ENCODE measurements at regions not wholly inside any gene's neighbourhood (a gene's known extent, or its start where the extent isn't known, plus 50 kb on each side); places are given as distances from the start of the nearest gene placed in this dataset. TPM values are rescaled to one million over a fixed set of nuclear protein-coding genes. Genes with fewer than 3 reads are reported as not detected.

DNA sequence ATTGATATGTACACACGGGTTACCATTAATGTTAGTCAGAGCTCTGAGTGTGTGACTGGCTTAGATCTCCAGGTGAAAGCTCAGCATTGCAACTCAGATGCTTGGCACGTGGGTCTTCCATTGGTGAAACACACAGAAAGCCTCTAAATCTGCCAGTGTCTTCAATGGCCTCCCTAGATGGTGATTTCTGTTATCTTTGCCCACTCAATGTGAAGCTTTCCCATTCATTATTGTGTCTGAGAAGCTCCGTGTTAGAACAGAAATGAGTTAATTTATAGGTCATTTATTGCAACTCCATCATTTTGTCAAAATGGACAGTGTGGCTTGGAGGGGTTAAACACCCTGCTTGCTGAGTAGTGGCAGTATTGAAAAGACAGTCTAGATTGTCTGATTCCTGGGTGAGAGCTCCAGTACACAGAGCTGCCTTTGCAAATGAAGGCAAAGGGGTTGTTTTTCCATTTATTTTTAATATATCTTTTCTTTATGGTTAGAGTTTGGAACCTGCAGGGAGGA, 64.7 kb upstream of the GCFC2 start:
- Histone ChIP-seq H4K20me1 (ENCODE audit: insufficient read depth) (no peaks in the 10 kb centered on the region), H3K4me3 (no peak overlapping the region), H3K4me1 (ENCODE audit: insufficient read depth) (no peaks in the 10 kb centered on the region), H3K79me2 (ENCODE audit: insufficient read depth) (no peaks in the 10 kb centered on the region), H3K36me3 (ENCODE audit: low read depth) (no peaks in the 10 kb centered on the region), H3K4me2 (ENCODE audit: unreplicated experiment) (no peak overlapping the region), H3K9me2 (ENCODE audit: insufficient read depth) (no peaks in the 10 kb centered on the region), H3K27me3 (replicated peaks; ENCODE audit: insufficient read depth) (no peaks in the 10 kb centered on the region), H3K27ac (no peak overlapping the region), H2AFZ (no peak overlapping the region), H3F3A (ENCODE audit: insufficient read depth) (no peaks in the 10 kb centered on the region), H3K9ac (no peak overlapping the region), H3K9me3 (ENCODE audit: low read depth) (no peaks in the 10 kb centered on the region)
- TF ChIP-seq EZH2phosphoT487 (IDR thresholded peaks at IDR 0.05; ENCODE audit: insufficient read depth, low read depth): no peak
- TF ChIP-seq EZH2 (IDR thresholded peaks at IDR 0.05; ENCODE audit: insufficient read depth, poor library complexity, severe bottlenecking): no peak
- in situ Hi-C loops (cut with MboI): loop anchor here (25.0 kb wide), 1 partner anchor 812 kb away; no protein-coding TSS in a partner anchor
- no peak for DNase-seq
- 0 to 2% methylated on average over 3 of the region's 3 CpGs for WGBS, 2 experiments (ENCODE audit: low coverage in 1 of 2, low lambda C conversion rate in 2 of 2, missing lambda C conversion rate in 2 of 2)

- Histone ChIP-seq H3K79me2 (ENCODE audit: insufficient read depth) (no peaks in the 10 kb centered on the region), H3K27me3 (replicated peaks; ENCODE audit: insufficient read depth) (no peaks in the 10 kb centered on the region), H3K4me2 (ENCODE audit: unreplicated experiment) (no peak overlapping the region), H3K4me3 (no peak overlapping the region), H3K9ac (no peak overlapping the region), H2AFZ (no peak overlapping the region), H3K9me3 (ENCODE audit: low read depth) (no peaks in the 10 kb centered on the region), H4K20me1 (ENCODE audit: insufficient read depth) (no peaks in the 10 kb centered on the region), H3F3A (ENCODE audit: insufficient read depth) (no peaks in the 10 kb centered on the region), H3K27ac (no peak overlapping the region), H3K9me2 (ENCODE audit: insufficient read depth) (no peaks in the 10 kb centered on the region), H3K36me3 (ENCODE audit: low read depth) (no peaks in the 10 kb centered on the region), H3K4me1 (ENCODE audit: insufficient read depth) (no peaks in the 10 kb centered on the region)
- TF ChIP-seq EZH2phosphoT487 (IDR thresholded peaks at IDR 0.05; ENCODE audit: insufficient read depth, low read depth): no peak
- no peak for TF ChIP-seq EZH2 (IDR thresholded peaks at IDR 0.05; ENCODE audit: insufficient read depth, poor library complexity, severe bottlenecking)
- WGBS, 2 experiments (ENCODE audit: low coverage in 1 of 2, low lambda C conversion rate in 2 of 2, missing lambda C conversion rate in 2 of 2): 27 to 37% methylated on average over 5 of the region's 5 CpGs
- no peak for DNase-seq
- in situ Hi-C loops (cut with MboI): no loop called here
Observed at GRCh38 chr2:75772908-75773630, 62.4 kb upstream of the GCFC2 start.

- 0% methylated on average over 1 of the region's 1 CpG for WGBS, 2 experiments (ENCODE audit: low coverage in 1 of 2, low lambda C conversion rate in 2 of 2, missing lambda C conversion rate in 2 of 2)
- H3K4me2 ChIP-seq (ENCODE audit: unreplicated experiment): no peak overlapping the region
- no peaks in the 10 kb centered on the region for H3F3A ChIP-seq (ENCODE audit: insufficient read depth)
- in situ Hi-C loops (cut with MboI): no loop called here
- DNase-seq: no peak
- H3K9me2 ChIP-seq (ENCODE audit: insufficient read depth): no peaks in the 10 kb centered on the region
- no peaks in the 10 kb centered on the region for H3K79me2 ChIP-seq (ENCODE audit: insufficient read depth)
- H3K9ac ChIP-seq: no peak overlapping the region
- H2AFZ ChIP-seq: no peak overlapping the region
- H3K9me3 ChIP-seq (ENCODE audit: low read depth): no peaks in the 10 kb centered on the region
- H3K4me1 ChIP-seq (ENCODE audit: insufficient read depth): no peaks in the 10 kb centered on the region
- peaks cover 6% of the 10 kb centered on the region; the same call in 1 of the 2 replicates for H3K27me3 ChIP-seq (replicated peaks; ENCODE audit: insufficient read depth)
- no peaks in the 10 kb centered on the region for H3K36me3 ChIP-seq (ENCODE audit: low read depth)
- H4K20me1 ChIP-seq (ENCODE audit: insufficient read depth): no peaks in the 10 kb centered on the region
- TF ChIP-seq EZH2 (IDR thresholded peaks at IDR 0.05; ENCODE audit: insufficient read depth, poor library complexity, severe bottlenecking): no peak
- TF ChIP-seq EZH2phosphoT487 (IDR thresholded peaks at IDR 0.05; ENCODE audit: insufficient read depth, low read depth): no peak
- H3K27ac ChIP-seq: no peak overlapping the region
- no peak overlapping the region for H3K4me3 ChIP-seq
Observed at GRCh38 chr2:75765798-75766197, 55.1 kb upstream of the GCFC2 start.

- Histone ChIP-seq H3K4me3 (no peak overlapping the region), H3K4me2 (ENCODE audit: unreplicated experiment) (no peak overlapping the region), H3K79me2 (ENCODE audit: insufficient read depth) (no peaks in the 10 kb centered on the region), H3F3A (ENCODE audit: insufficient read depth) (no peaks in the 10 kb centered on the region), H3K36me3 (ENCODE audit: low read depth) (no peaks in the 10 kb centered on the region), H3K4me1 (ENCODE audit: insufficient read depth) (no peaks in the 10 kb centered on the region), H3K9me2 (ENCODE audit: insufficient read depth) (no peaks in the 10 kb centered on the region), H3K9ac (no peak overlapping the region), H3K27me3 (replicated peaks; ENCODE audit: insufficient read depth) (peaks cover 6% of the 10 kb centered on the region; the same call in 1 of the 2 replicates), H3K27ac (no peak overlapping the region), H2AFZ (no peak overlapping the region), H4K20me1 (ENCODE audit: insufficient read depth) (no peaks in the 10 kb centered on the region), H3K9me3 (ENCODE audit: low read depth) (no peaks in the 10 kb centered on the region)
- in situ Hi-C loops (cut with MboI): no loop called here
- WGBS, 2 experiments (ENCODE audit: low coverage in 1 of 2, low lambda C conversion rate in 2 of 2, missing lambda C conversion rate in 2 of 2): 22 to 32% methylated on average over 3 of the region's 3 CpGs
- no peak for TF ChIP-seq EZH2phosphoT487 (IDR thresholded peaks at IDR 0.05; ENCODE audit: insufficient read depth, low read depth)
- no peak for TF ChIP-seq EZH2 (IDR thresholded peaks at IDR 0.05; ENCODE audit: insufficient read depth, poor library complexity, severe bottlenecking)
- DNase-seq: no peak
Observed at GRCh38 chr2:75764611-75765010, 53.9 kb upstream of the GCFC2 start.

Small RNAs in the stretch of these regions (small RNA-seq; reads per million reads assigned to genes)
- not detected for gene RN7SKP164 (ENCODE audit: low read depth, low replicate concordance)

All from GM23248 (cell line).